AG09309 (cell line): ENCODE measurements at regions not wholly inside any gene's neighbourhood (a gene's known extent, or its start where the extent isn't known, plus 50 kb on each side); places are given as distances from the start of the nearest gene placed in this dataset.
"Not testable (repeated sequence)": the region's sequence is repeated elsewhere in the genome, so short reads cannot be mapped to it uniquely, and the experiment has no call there.

Experiments used
- DNase-seq: peaks from one replicate; pipeline ENCODE4 v3.0.0-alpha.2; 2010; ENCODE audit warnings: low read depth
- H3K4me3 ChIP-seq: 2 replicates; pipeline ENCODE4 v1.5.1; 2011; ENCODE audit warnings: mild to moderate bottlenecking, low read depth, low read length, moderate library complexity; ENCODE audit not compliant: control insufficient read depth
- CTCF ChIP-seq: IDR thresholded peaks from 2 replicates; pipeline ENCODE4 v1.5.1; 2011; ENCODE audit warnings: mild to moderate bottlenecking, low read depth, low read length, inconsistent platforms; ENCODE audit not compliant: insufficient read depth, control insufficient read depth; ENCODE audit errors: missing control alignments

DNA sequence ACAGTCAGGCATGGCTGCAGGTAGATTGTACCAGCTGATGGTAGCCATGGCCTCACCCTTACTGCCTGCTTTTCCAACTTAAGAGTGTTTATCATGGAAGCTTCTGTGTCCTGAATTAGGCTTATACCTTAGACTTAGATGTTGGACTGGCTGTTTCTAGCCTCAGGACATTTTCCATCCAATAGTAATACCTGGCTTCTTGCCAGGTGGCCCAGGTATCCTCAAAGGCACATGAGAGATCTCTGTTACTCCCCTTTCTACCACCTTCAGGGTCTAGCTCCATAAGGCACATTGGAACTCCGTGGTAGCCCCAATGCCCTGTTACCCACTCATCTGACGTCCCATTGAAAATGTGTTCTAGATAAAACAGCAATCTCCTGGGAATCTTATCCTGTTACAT is 407.5 kb downstream of the SPRY2 start:
- DNase-seq: no peak
- TF ChIP-seq CTCF: no peak

GRCh38 chr13:79932556-79932955 is 408.4 kb downstream of the SPRY2 start:
- no peak overlapping the region for H3K4me3 ChIP-seq
- TF ChIP-seq CTCF: no peak
- no peak for DNase-seq

More for the DNA sequence above, 407.5 kb downstream of the SPRY2 start:
- no peak overlapping the region for H3K4me3 ChIP-seq

DNA sequence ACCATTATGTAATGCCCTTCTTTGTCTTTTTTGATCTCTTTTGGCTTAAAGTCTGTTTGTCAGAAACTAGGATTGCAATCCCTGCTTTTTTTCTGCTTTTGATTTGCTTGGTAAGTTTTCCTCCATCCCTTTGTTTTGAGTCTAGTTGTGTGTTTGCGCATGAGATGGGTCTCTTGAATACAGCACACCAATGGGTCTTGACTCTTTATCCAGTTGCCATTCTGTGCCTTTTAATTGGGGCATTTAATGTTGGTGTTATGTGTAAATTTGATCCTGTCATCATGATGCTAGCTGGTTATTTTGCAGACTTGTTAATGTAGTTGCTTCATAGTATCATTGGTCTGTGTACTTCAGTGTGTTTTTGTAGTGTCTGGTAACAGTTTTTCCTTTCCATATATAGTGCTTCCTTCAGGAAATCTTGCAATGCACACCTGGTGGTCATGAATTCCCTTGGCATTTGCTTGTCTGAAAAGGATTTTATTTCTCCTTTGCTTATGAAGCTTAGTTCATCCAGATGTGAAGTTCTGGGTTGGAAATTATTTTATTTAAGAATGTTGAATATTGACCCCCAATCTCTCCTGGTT is 416.9 kb downstream of the SPRY2 start:
- not testable (repeated sequence) for H3K4me3 ChIP-seq, DNase-seq

GRCh38 chr13:79919091-79919490 is 421.8 kb downstream of the SPRY2 start:
- no peak overlapping the region for H3K4me3 ChIP-seq
- DNase-seq: no peak
- TF ChIP-seq CTCF: no peak

DNA sequence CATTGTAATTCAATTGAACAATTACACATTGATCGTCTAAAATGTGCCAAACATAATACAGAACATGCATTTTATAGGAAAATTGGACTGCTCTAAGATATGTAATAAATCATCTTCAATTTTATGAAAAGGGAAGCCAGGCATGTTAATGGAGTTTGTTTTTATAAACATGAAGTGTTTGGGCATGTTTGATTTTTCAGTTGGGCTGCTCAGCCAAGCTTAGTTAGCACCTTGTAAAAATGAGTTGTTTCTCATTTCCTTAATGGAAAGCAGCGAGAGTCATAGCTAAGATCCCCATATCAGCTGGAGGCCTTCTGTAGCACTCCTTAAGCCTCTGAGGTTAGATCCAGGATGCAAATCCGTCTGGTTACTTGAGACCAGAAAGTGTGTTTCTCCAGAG is 422.3 kb downstream of the SPRY2 start:
- TF ChIP-seq CTCF: no peak
- H3K4me3 ChIP-seq: no peak overlapping the region
- no peak for DNase-seq

DNA sequence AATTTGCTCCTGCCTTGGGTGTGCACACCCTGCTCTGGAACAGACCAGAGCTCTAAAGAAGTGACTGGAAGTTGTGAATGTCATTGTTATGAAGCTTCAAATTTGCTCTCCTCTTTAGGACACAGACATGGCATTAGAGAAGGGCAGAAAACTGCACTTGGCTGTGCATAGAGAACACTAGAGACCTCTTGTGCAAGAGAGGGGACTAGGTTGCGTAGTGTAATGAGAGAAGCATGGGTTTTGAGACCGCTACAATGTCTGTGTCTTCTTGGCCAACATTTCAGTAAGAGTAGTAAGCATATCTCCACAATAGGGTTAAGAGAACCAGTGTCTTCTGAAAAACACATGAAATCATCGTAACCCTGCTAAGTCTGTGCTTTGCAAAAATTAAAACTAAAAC is 423.3 kb downstream of the SPRY2 start:
- TF ChIP-seq CTCF: no peak
- no peak for DNase-seq
- H3K4me3 ChIP-seq: no peak overlapping the region

DNA sequence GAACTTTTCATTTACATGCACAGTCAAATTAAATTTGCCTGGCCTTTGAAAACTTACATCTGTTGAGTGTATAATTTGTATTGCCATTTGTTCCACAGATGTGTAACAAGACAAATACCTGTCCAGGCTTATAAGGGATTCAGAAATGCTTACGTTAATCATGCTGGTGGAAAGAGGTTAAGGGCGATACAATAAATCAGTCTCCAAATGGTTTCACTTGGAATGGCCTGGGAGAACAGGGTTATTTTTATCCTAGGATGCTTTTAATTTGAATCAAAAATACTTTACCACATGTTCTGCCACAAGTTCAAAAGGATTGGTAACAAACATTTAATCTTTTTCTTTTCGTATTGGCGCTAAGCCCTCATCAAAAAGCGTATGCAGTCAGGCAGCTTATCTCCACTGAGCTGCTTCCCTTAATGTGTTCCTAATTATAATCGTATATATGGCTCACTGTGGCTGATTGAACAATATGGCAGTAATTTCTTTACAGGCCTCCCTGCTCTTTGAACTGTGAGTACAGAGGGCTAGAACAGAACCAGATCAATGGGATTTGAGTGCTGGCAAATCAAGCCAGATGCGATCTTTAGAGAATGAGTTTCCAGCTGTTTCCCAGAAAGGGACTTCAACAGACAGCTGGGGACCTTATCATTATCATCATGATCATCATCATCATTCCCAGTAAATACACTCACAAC is 425.7 kb downstream of the SPRY2 start:
- no peak for DNase-seq
- no peak overlapping the region for H3K4me3 ChIP-seq
- TF ChIP-seq CTCF: no peak
